PC-3 (cell line): ENCODE measurements at regions not wholly inside any gene's neighbourhood (a gene's known extent, or its start where the extent isn't known, plus 50 kb on each side); places are given as distances from the start of the nearest gene placed in this dataset.

ENCODE experiments used
- ATAC-seq: fragments of 200-7000 bp; cut with Tn5 transposase; 2 replicates; pipeline ENCODE4 v1.9.1; 2020; ENCODE audit warnings: mild to moderate bottlenecking, moderate library complexity
- BruUV-seq: library from RNA; stranded (reverse); fragments of 400-500 nt; replicated peaks from 2 replicates; lab custom pipeline; 2021; lab: Mats Ljungman, UMichigan
- CTCF ChIA-PET: fragments of 300-600 bp; sonication (Branson Sonifier 250); formaldehyde crosslinking; loops from one replicate; lab custom pipeline; 2022; ENCODE audit warnings: antibody characterized with exemption; lab: Charles Lee
- POLR2A ChIA-PET: fragments of 300-600 bp; sonication (Branson Sonifier 250); formaldehyde crosslinking; loops from one replicate; lab custom pipeline; 2022; ENCODE audit warnings: antibody characterized with exemption; ENCODE audit not compliant: unreplicated experiment; lab: Charles Lee
- DNase-seq: peaks from one replicate; pipeline ENCODE4 v3.0.0-alpha.2; 2015
- H2AFZ ChIP-seq: fragments of 300-600 bp; sonication (generic); 2 replicates; pipeline ENCODE4 v1.6.0; 2016; ENCODE audit warnings: antibody characterized with exemption, low read length
- H3F3A ChIP-seq: fragments of 300-600 bp; sonication (generic); one replicate; pipeline ENCODE4 v1.6.0; 2017; ENCODE audit warnings: antibody characterized with exemption, low read length, control low read depth, mild to moderate bottlenecking; ENCODE audit not compliant: unreplicated experiment
- H3K27ac ChIP-seq: fragments of 300-600 bp; sonication (generic); 2 replicates; pipeline ENCODE4 v1.5.1; 2016; ENCODE audit warnings: mild to moderate bottlenecking, low read length
- H3K27me3 ChIP-seq: fragments of 300-600 bp; sonication (generic); 2 replicates; pipeline ENCODE4 v1.6.1; 2016; ENCODE audit warnings: low read length, mixed read lengths
- H3K36me3 ChIP-seq: fragments of 300-600 bp; sonication (generic); 2 replicates; pipeline ENCODE4 v1.6.1; 2016; ENCODE audit warnings: low read depth, mixed run types, low read length, mixed read lengths
- H3K4me1 ChIP-seq: fragments of 300-600 bp; sonication (generic); 2 replicates; pipeline ENCODE4 v1.5.1; 2016; ENCODE audit warnings: low read length; ENCODE audit not compliant: insufficient read depth
- H3K4me2 ChIP-seq: fragments of 300-600 bp; sonication (generic); 2 replicates; pipeline ENCODE4 v1.6.0; 2016; ENCODE audit warnings: low read length
- H3K4me3 ChIP-seq: fragments of 300-600 bp; sonication (generic); 2 replicates; pipeline ENCODE4 v1.5.1; 2016; ENCODE audit warnings: mild to moderate bottlenecking, low read length, mixed read lengths
- H3K79me2 ChIP-seq: fragments of 300-600 bp; sonication (generic); 2 replicates; pipeline ENCODE4 v1.6.1; 2017; ENCODE audit warnings: low read length, mixed read lengths
- H3K9ac ChIP-seq: fragments of 300-600 bp; sonication (generic); 2 replicates; pipeline ENCODE4 v1.6.0; 2016; ENCODE audit warnings: mild to moderate bottlenecking, low read length
- H3K9me2 ChIP-seq: fragments of 300-600 bp; sonication (generic); replicated peaks from 2 replicates; pipeline ENCODE4 v1.6.1; 2016; ENCODE audit warnings: mixed run types, low read length, mixed read lengths
- H3K9me3 ChIP-seq: fragments of 300-600 bp; sonication (generic); 2 replicates; pipeline ENCODE4 v1.6.1; 2016; ENCODE audit warnings: low read length, mixed read lengths
- H4K20me1 ChIP-seq: fragments of 300-600 bp; sonication (generic); 2 replicates; pipeline ENCODE4 v1.6.1; 2016; ENCODE audit warnings: low read length, mixed read lengths
- EZH2 ChIP-seq: fragments of 300-600 bp; sonication (generic); IDR thresholded peaks from one replicate; pipeline ENCODE4 v1.6.1; 2017; ENCODE audit warnings: antibody characterized with exemption, mild to moderate bottlenecking, low read length; ENCODE audit not compliant: unreplicated experiment
- EZH2phosphoT487 ChIP-seq: fragments of 300-600 bp; sonication (generic); IDR thresholded peaks from 2 replicates; pipeline ENCODE4 v1.6.1; 2018; ENCODE audit warnings: mild to moderate bottlenecking, antibody characterized with exemption, low read length, borderline replicate concordance
- intact Hi-C: fragments of 100-400 bp; cut with micrococcal nuclease; formaldehyde crosslinking; loops from 2 replicates; pipeline ENCODE4 v1.9.0; 2023
- TF ChIP-seq, protein P1 (sequence below): fragments of 300-600 bp; sonication (generic); conservative IDR thresholded peaks from 2 replicates; pipeline ENCODE4 v1.5.1; 2017; ENCODE audit warnings: antibody characterized with exemption, low read depth, mild to moderate bottlenecking, low read length

DNA sequence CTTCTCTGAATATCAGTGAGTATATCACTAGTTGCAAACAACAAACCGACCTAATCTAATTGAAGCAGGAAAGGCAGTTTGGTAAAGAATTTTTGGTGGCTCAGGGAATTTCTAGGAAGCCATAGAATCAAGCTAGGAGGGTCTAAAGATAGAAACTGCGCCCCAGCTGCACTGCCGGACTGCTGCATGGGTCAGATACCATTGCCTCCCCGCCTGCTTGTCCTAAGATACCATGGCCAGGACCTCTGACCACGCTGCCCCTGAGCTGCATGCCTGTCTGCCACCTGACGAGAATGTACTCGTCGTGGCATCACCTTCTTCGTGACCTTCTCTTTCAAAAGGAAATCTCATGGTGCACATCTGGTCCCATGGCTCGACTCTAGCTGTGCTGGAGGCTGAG is 439.0 kb downstream of the ZSWIM6 start:
- Histone ChIP-seq H3K4me3 (no peak overlapping the region), H3K9me2 (no peaks in the 10 kb centered on the region), H3K27me3 (peaks cover 39% of the 10 kb centered on the region), H3K27ac (no peak overlapping the region), H3K4me2 (no peak overlapping the region), H3K79me2 (no peaks in the 10 kb centered on the region), H3F3A (no peaks in the 10 kb centered on the region), H3K4me1 (no peaks in the 10 kb centered on the region), H3K9me3 (no peaks in the 10 kb centered on the region), H4K20me1 (no peaks in the 10 kb centered on the region), H3K36me3 (no peaks in the 10 kb centered on the region), H2AFZ (no peak overlapping the region), H3K9ac (no peak overlapping the region)
- no TSS peak for BruUV-seq
- DNase-seq (no peak), ATAC-seq (no peak)
- no peak for TF ChIP-seq EZH2phosphoT487
- TF ChIP-seq, protein P1, sequence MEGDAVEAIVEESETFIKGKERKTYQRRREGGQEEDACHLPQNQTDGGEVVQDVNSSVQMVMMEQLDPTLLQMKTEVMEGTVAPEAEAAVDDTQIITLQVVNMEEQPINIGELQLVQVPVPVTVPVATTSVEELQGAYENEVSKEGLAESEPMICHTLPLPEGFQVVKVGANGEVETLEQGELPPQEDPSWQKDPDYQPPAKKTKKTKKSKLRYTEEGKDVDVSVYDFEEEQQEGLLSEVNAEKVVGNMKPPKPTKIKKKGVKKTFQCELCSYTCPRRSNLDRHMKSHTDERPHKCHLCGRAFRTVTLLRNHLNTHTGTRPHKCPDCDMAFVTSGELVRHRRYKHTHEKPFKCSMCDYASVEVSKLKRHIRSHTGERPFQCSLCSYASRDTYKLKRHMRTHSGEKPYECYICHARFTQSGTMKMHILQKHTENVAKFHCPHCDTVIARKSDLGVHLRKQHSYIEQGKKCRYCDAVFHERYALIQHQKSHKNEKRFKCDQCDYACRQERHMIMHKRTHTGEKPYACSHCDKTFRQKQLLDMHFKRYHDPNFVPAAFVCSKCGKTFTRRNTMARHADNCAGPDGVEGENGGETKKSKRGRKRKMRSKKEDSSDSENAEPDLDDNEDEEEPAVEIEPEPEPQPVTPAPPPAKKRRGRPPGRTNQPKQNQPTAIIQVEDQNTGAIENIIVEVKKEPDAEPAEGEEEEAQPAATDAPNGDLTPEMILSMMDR, result no peak
- TF ChIP-seq EZH2, result no peak
- intact Hi-C loops, result no loop called here
- POLR2A ChIA-PET, result no interaction called here
- CTCF ChIA-PET, result no interaction called here

DNA sequence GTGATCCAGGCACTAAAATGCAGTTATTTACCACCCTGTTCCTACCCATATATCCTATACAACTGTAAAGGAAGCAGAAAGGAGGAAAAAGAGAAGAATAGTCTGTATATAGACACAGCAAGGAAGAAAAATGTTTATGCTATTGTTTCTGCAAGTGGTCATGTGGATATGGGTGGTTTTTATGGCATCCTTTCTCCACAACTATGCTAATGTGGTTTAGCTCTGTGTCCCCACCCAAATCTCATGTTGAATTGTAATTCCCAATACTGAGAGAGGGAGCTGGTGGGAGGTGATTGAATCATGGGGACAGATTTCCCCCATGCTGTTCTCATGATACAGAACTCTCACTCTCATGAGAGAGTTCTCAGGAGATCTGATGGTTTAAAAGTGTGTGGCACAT is 439.8 kb downstream of the ZSWIM6 start:
- intact Hi-C loops, result no loop called here
- Histone ChIP-seq H3K4me1 (no peaks in the 10 kb centered on the region), H4K20me1 (no peaks in the 10 kb centered on the region), H3K27ac (no peak overlapping the region), H3K4me2 (no peak overlapping the region), H3K27me3 (peaks cover 46% of the 10 kb centered on the region), H3F3A (no peaks in the 10 kb centered on the region), H3K9ac (no peak overlapping the region), H3K9me2 (no peaks in the 10 kb centered on the region), H2AFZ (no peak overlapping the region), H3K4me3 (no peak overlapping the region), H3K36me3 (no peaks in the 10 kb centered on the region), H3K9me3 (no peaks in the 10 kb centered on the region), H3K79me2 (no peaks in the 10 kb centered on the region)
- ATAC-seq (no peak), DNase-seq (no peak)
- ChIA-PET POLR2A (no interaction called here), CTCF (no interaction called here)
- TF ChIP-seq EZH2 (no peak), EZH2phosphoT487 (no peak)
- TF ChIP-seq, protein P1, result no peak
- BruUV-seq, result no TSS peak

DNA sequence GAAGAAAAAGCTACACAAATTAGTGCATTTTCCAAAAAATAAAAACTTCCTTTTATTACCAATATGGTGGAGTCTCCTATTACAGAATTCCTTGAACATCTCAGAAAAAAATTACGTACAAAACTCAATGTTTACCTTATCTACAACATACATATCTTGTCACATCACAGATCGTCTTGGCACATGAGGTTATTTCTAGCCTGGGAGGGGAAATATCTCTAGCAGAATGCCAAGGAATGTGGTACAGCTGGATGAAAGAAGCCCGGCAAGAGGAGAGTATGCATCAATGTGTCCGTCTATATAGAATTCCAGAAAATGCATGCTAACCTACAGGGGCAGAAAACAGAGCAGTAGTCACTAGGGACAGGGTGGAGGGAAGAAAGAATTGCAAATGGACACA is 443.8 kb downstream of the ZSWIM6 start:
- no peaks in the 10 kb centered on the region for H3K4me1 ChIP-seq

More for the DNA sequence above, 443.8 kb downstream of the ZSWIM6 start:
- no peak overlapping the region for H3K27ac ChIP-seq
- no TSS peak for BruUV-seq
- DNase-seq, result no peak
- H3K36me3 ChIP-seq, result no peaks in the 10 kb centered on the region
- no peak overlapping the region for H3K9ac ChIP-seq
- no peaks in the 10 kb centered on the region for H3F3A ChIP-seq
- no peaks in the 10 kb centered on the region for H4K20me1 ChIP-seq
- H3K27me3 ChIP-seq, result peaks cover 51% of the 10 kb centered on the region
- ATAC-seq, result no peak
- TF ChIP-seq EZH2phosphoT487 (no peak), EZH2 (no peak)
- TF ChIP-seq, protein P1, result no peak
- H3K4me3 ChIP-seq, result no peak overlapping the region
- H3K9me3 ChIP-seq, result no peaks in the 10 kb centered on the region
- H2AFZ ChIP-seq, result no peak overlapping the region
- no peaks in the 10 kb centered on the region for H3K9me2 ChIP-seq
- no peak overlapping the region for H3K4me2 ChIP-seq
- ChIA-PET POLR2A (no interaction called here), CTCF (no interaction called here)
- intact Hi-C loops, result no loop called here
- H3K79me2 ChIP-seq, result no peaks in the 10 kb centered on the region
